ENCODE measurements at regions not wholly inside any gene's neighbourhood (a gene's known extent, or its start where the extent isn't known, plus 50 kb on each side); places are given as distances from the start of the nearest gene placed in this dataset.

GRCh38 chr3:102192575-102192974 lies 242.2 kb upstream of the ZPLD1 start:
- Histone ChIP-seq H3K9ac (ENCODE audit: control insufficient read depth, insufficient read depth, low read length) (no peak overlapping the region), H3K4me1 (ENCODE audit: control insufficient read depth, insufficient read depth, low read length) (no peaks in the 10 kb centered on the region), H3K27me3 (replicated peaks in 1 of 2; ENCODE audit: control insufficient read depth in 2 of 2, insufficient read depth in 2 of 2, low read length in 1 of 2) (no peaks in the 10 kb centered on the region), H3K4me2 (ENCODE audit: control insufficient read depth, insufficient read depth) (no peak overlapping the region), H3K27ac (ENCODE audit: control insufficient read depth, insufficient read depth) (no peak overlapping the region), H3K4me3 (no peak overlapping the region), H3K9me3 (replicated peaks; ENCODE audit: control insufficient read depth, insufficient read depth, low read length) (no peaks in the 10 kb centered on the region; the same call in 2 of the 3 replicates), H3K79me2 (ENCODE audit: control insufficient read depth, insufficient read depth, low read length) (no peaks in the 10 kb centered on the region), H4K20me1 (ENCODE audit: control insufficient read depth, insufficient read depth) (no peaks in the 10 kb centered on the region), H2AFZ (ENCODE audit: control insufficient read depth, low read depth, low read length) (no peak overlapping the region), H3K36me3 (ENCODE audit: control insufficient read depth in 2 of 2, insufficient read depth in 2 of 2, low read length in 1 of 2) (no peaks in the 10 kb centered on the region)
- TF ChIP-seq SREBF1 (IDR thresholded peaks at IDR 0.05; ENCODE audit: low read length) = no peak
- TF ChIP-seq HDAC2 (IDR thresholded peaks at IDR 0.05) = no peak
- TF ChIP-seq HCFC1 (IDR thresholded peaks at IDR 0.05; ENCODE audit: low read length) = no peak
- TF ChIP-seq SIX5 (IDR thresholded peaks at IDR 0.05; ENCODE audit: low read depth, low read length, severe bottlenecking) = no peak
- TF ChIP-seq, protein P1, sequence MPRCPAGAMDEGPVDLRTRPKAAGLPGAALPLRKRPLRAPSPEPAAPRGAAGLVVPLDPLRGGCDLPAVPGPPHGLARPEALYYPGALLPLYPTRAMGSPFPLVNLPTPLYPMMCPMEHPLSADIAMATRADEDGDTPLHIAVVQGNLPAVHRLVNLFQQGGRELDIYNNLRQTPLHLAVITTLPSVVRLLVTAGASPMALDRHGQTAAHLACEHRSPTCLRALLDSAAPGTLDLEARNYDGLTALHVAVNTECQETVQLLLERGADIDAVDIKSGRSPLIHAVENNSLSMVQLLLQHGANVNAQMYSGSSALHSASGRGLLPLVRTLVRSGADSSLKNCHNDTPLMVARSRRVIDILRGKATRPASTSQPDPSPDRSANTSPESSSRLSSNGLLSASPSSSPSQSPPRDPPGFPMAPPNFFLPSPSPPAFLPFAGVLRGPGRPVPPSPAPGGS (IDR thresholded peaks at IDR 0.05; ENCODE audit: borderline replicate concordance, insufficient read depth, low read depth, low read length, poor library complexity, severe bottlenecking) = no peak
- TF ChIP-seq, protein P2, sequence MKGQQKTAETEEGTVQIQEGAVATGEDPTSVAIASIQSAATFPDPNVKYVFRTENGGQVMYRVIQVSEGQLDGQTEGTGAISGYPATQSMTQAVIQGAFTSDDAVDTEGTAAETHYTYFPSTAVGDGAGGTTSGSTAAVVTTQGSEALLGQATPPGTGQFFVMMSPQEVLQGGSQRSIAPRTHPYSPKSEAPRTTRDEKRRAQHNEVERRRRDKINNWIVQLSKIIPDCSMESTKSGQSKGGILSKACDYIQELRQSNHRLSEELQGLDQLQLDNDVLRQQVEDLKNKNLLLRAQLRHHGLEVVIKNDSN (IDR thresholded peaks at IDR 0.05; ENCODE audit: borderline replicate concordance, extremely low read length, insufficient read depth, low read depth, low read length) = no peak
- TF ChIP-seq IRF4 (IDR thresholded peaks at IDR 0.05; ENCODE audit: low read depth, low read length) = no peak
- TF ChIP-seq RELA (IDR thresholded peaks at IDR 0.05; ENCODE audit: borderline replicate concordance, partially characterized antibody) = no peak
- no peak for TF ChIP-seq PML (IDR thresholded peaks at IDR 0.05; ENCODE audit: low read length)
- TF ChIP-seq ESRRA (IDR thresholded peaks at IDR 0.05; ENCODE audit: low read length) = no peak
- TF ChIP-seq CBX5 (IDR thresholded peaks at IDR 0.05; ENCODE audit: low read depth) = no peak
- TF ChIP-seq BHLHE40 (IDR thresholded peaks at IDR 0.05; ENCODE audit: borderline replicate concordance in 1 of 2, low read depth in 2 of 2, low read length in 1 of 2) = no peak
- TF ChIP-seq ATF7 (IDR thresholded peaks at IDR 0.05; ENCODE audit: low read depth) = no peak
- no peak for TF ChIP-seq KAT2A (conservative IDR thresholded peaks at IDR 0.05; ENCODE audit: control insufficient read depth, low read depth, low read length)
- no peak for TF ChIP-seq CBX3 (IDR thresholded peaks at IDR 0.05; ENCODE audit: borderline replicate concordance, low read depth)
- no peak for TF ChIP-seq KLF5 (IDR thresholded peaks at IDR 0.05; ENCODE audit: partially characterized antibody)
- no peak for TF ChIP-seq FOXM1 (IDR thresholded peaks at IDR 0.05; ENCODE audit: low read depth, low read length)
- TF ChIP-seq IKZF1 (conservative IDR thresholded peaks at IDR 0.05) = no peak
- POLR2A ChIA-PET = no interaction called here
- RAD21 ChIA-PET (ENCODE audit: unreplicated experiment) = no interaction called here
- intact Hi-C loops (cut with micrococcal nuclease; ENCODE audit: unreplicated experiment) = no loop called here
- WGBS (ENCODE audit: insufficient coverage, insufficient replicate concordance, low lambda C conversion rate, missing lambda C conversion rate) = 78% methylated on average over 2 of the region's 2 CpGs
- no peak for FAIRE-seq
- CTCF ChIA-PET = no interaction called here
- ATAC-seq = no peak
- no TSS peak for BruUV-seq (replicated peaks)
- in situ Hi-C loops (cut with MboI) = no loop called here
- no peak for DNase-seq (ENCODE audit: low read depth, low spot score)
- SMC1A ChIA-PET (ENCODE audit: uncharacterized antibody, unreplicated experiment) = interaction anchor here (0.7 to 3.3 kb wide), 4 partner anchors 13 to 208 kb away, joined by 3 to 9 read pairs (median 3); no protein-coding TSS in a partner anchor
